ENCODE measurements at regions not wholly inside any gene's neighbourhood (a gene's known extent, or its start where the extent isn't known, plus 50 kb on each side); places are given as distances from the start of the nearest gene placed in this dataset.

DNA sequence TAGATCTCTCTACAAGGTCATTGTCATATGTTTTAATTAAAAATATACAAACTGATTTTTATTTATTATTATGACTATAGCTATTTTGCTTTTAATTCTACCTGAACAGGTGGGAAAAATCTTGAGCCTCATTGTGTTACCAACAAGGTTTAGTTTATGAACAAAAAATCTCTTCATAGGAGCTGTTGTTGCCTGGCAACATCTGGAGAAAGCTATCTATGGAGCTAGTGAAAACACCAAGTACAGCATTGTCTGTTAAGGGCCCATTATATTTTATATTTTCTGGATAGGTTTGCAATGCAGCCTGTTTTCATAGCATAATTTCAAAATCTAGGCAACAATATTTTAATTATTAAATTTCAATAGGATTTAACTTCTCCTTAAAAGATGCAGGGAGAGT is 383.0 kb upstream of the TMEFF2 start:
- TF ChIP-seq EZH2phosphoT487 (IDR thresholded peaks at IDR 0.05; ENCODE audit: low read depth) (no peak), CTCF (IDR thresholded peaks at IDR 0.05; ENCODE audit: low read depth, low read length) (no peak)
